K562 (cell line): ENCODE measurements at regions not wholly inside any gene's neighbourhood (a gene's known extent, or its start where the extent isn't known, plus 50 kb on each side); places are given as distances from the start of the nearest gene placed in this dataset.

Experiments
- ATAC-seq: fragments of 200-7000 bp; cut with Tn5 transposase; 3 replicates; pipeline ENCODE4 v1.9.1; 2020; ENCODE audit warnings: moderate library complexity
- BruUV-seq: library from RNA; stranded (reverse); fragments of 400-500 nt; replicated peaks from 2 replicates; lab custom pipeline; 2021; lab: Mats Ljungman, UMichigan
- CTCF ChIA-PET: fragments of 300-600 bp; formaldehyde crosslinking; extraction: SDS; loops from one replicate; lab custom pipeline; 2021; ENCODE audit warnings: low intra/inter-chr PET ratio; lab: Yijun Ruan, JAX
- POLR2A ChIA-PET: fragments of 300-600, 350-650 bp; sonication (Branson Sonifier 250); formaldehyde crosslinking; extraction: SDS; loops from one replicate; lab custom pipeline; 2021; ENCODE audit warnings: antibody characterized with exemption, inconsistent platforms; lab: Yijun Ruan, JAX
- DNase-seq, 4 experiments: peaks; one replicate each; pipeline versions ENCODE4 v3.0.0 to v3.0.0-alpha.2; 2011 to 2018; ENCODE audit warnings: low spot score in 3 of 4, mixed read lengths in 3 of 4; ENCODE audit errors: extremely low read depth in 1 of 4
- FAIRE-seq: peaks from 2 replicates; lab custom pipeline; 2011; peaks lifted over from hg19 to GRCh38; lab: Jason Lieb, UNC
- H2AFZ ChIP-seq: 2 replicates; pipeline ENCODE4 v1.6.0; 2011; ENCODE audit warnings: low read depth, low read length, control low read depth, inconsistent platforms
- H3K27ac ChIP-seq: fragments of 200-600 bp; 3 replicates; pipeline ENCODE4 v1.8.0; 2011; ENCODE audit warnings: low read depth, mild to moderate bottlenecking, control low read depth, inconsistent platforms, low read length, moderate library complexity, mixed read lengths; ENCODE audit errors: extremely low read depth
- H3K27me3 ChIP-seq, 2 experiments: fragments of 300-600 bp in 1 of 2; 2 replicates in 1 of 2; 3 replicates in 1 of 2; pipeline versions ENCODE4 v1.6.0 to v1.8.0; 2011; ENCODE audit warnings: inconsistent platforms in 2 of 2, low read length in 2 of 2, mild to moderate bottlenecking in 1 of 2, mixed read lengths in 1 of 2, moderate library complexity in 1 of 2; ENCODE audit not compliant: control insufficient read depth in 2 of 2, insufficient read depth in 2 of 2
- H3K36me3 ChIP-seq: fragments of 300-600 bp; 3 replicates; pipeline ENCODE4 v1.8.0; 2011; ENCODE audit warnings: mild to moderate bottlenecking, low read length, inconsistent platforms; ENCODE audit not compliant: control insufficient read depth, insufficient read depth
- H3K4me1 ChIP-seq, 2 experiments: fragments of 200-600 bp in 1 of 2; replicated peaks in 1 of 2; 2 replicates in 1 of 2; 3 replicates in 1 of 2; pipeline versions ENCODE4 v1.5.1 to v1.8.0; 2011; ENCODE audit warnings: inconsistent platforms in 2 of 2, low read length in 2 of 2, mild to moderate bottlenecking in 1 of 2, mixed read lengths in 1 of 2, moderate library complexity in 1 of 2; ENCODE audit not compliant: control insufficient read depth in 2 of 2, insufficient read depth in 2 of 2
- H3K4me2 ChIP-seq: 2 replicates; pipeline ENCODE4 v1.6.1; 2011; ENCODE audit warnings: low read length, control low read depth, inconsistent platforms, mixed read lengths; ENCODE audit not compliant: insufficient read depth
- H3K4me3 ChIP-seq: fragments of 200-600 bp; sonication (generic), shearing (Covaris generic); 2 replicates; pipeline ENCODE4 v1.5.1; 2016; ENCODE audit warnings: control low read depth, inconsistent platforms
- H3K79me2 ChIP-seq: fragments of 200-600 bp; 3 replicates; pipeline ENCODE4 v1.8.0; 2011; ENCODE audit warnings: low read length, inconsistent platforms; ENCODE audit not compliant: control insufficient read depth, insufficient read depth
- H3K9ac ChIP-seq, 2 experiments: 2 replicates each; pipeline versions ENCODE4 v1.6.0 to v1.6.1; 2011; ENCODE audit warnings: low read depth in 2 of 2, low read length in 2 of 2, control low read depth in 1 of 2, inconsistent platforms in 1 of 2, mild to moderate bottlenecking in 1 of 2, mixed read lengths in 1 of 2; ENCODE audit not compliant: insufficient read depth in 1 of 2
- H3K9me1 ChIP-seq: one replicate; pipeline ENCODE4 v1.6.0; 2011; ENCODE audit warnings: inconsistent platforms, mild to moderate bottlenecking, low read length, moderate library complexity; ENCODE audit not compliant: control insufficient read depth, insufficient read depth
- H3K9me3 ChIP-seq: replicated peaks from 2 replicates; pipeline ENCODE4 v1.5.1; 2011; ENCODE audit warnings: low read depth, low read length, inconsistent platforms; ENCODE audit not compliant: control insufficient read depth, insufficient read depth
- H4K20me1 ChIP-seq: replicated peaks from 2 replicates; pipeline ENCODE4 v1.6.1; 2011; ENCODE audit warnings: low read length, inconsistent platforms, mixed read lengths; ENCODE audit not compliant: control insufficient read depth, insufficient read depth
- CAMTA2 ChIP-seq: fragments of 250-450 bp; sonication (Bioruptor Pico); conservative IDR thresholded peaks from 2 replicates; pipeline ENCODE4 v1.5.1; 2022
- KAT8 ChIP-seq: fragments of 450-650 bp; IDR thresholded peaks from 2 replicates; pipeline ENCODE4 v1.6.1; 2016; ENCODE audit warnings: low read depth, mild to moderate bottlenecking
- MAFF ChIP-seq: IDR thresholded peaks from 2 replicates; pipeline ENCODE4 v1.6.1; 2012; ENCODE audit warnings: low read length, improper control_type of control experiment
- NFYB ChIP-seq: IDR thresholded peaks from 2 replicates; pipeline ENCODE4 v1.6.1; 2011; ENCODE audit warnings: mild to moderate bottlenecking, moderate library complexity; ENCODE audit not compliant: insufficient read length; ENCODE audit errors: extremely low read depth
- PHTF2 ChIP-seq: fragments of 250-450 bp; sonication (Bioruptor Pico); IDR thresholded peaks from 2 replicates; pipeline ENCODE4 v1.5.0; 2021; ENCODE audit warnings: mild to moderate bottlenecking
- RNF2 ChIP-seq: sonication (generic); IDR thresholded peaks from 2 replicates; pipeline ENCODE4 v1.6.1; 2016
- SETDB1 ChIP-seq: IDR thresholded peaks from one replicate; pipeline ENCODE4 v1.6.1; 2012; ENCODE audit warnings: low read length, control low read depth, inconsistent platforms
- SIN3B ChIP-seq: fragments of 450-650 bp; IDR thresholded peaks from 2 replicates; pipeline ENCODE4 v1.6.1; 2017; ENCODE audit warnings: low read depth, mild to moderate bottlenecking, moderate library complexity
- ZC3H8 ChIP-seq: fragments of 450-650 bp; IDR thresholded peaks from 2 replicates; pipeline ENCODE4 v1.6.1; 2017
- ZNF23 ChIP-seq: fragments of 250-450 bp; sonication (Bioruptor Pico); IDR thresholded peaks from 2 replicates; pipeline ENCODE4 v1.4.0; 2020; ENCODE audit warnings: mild to moderate bottlenecking
- ZNF263 ChIP-seq: sonication (generic); formaldehyde crosslinking; IDR thresholded peaks from 2 replicates; pipeline ENCODE4 v1.8.0; 2022; ENCODE audit warnings: mild to moderate bottlenecking, missing genetic modification reagents, borderline replicate concordance
- ZZZ3 ChIP-seq: fragments of 450-650 bp; IDR thresholded peaks from 2 replicates; pipeline ENCODE4 v1.6.1; 2016; ENCODE audit warnings: antibody characterized with exemption, mild to moderate bottlenecking, moderate library complexity
- WGBS: fragments of 100-300 bp; shearing (Covaris generic); methylation state at CpG from one replicate; pipeline ENCODE4 v1.1.6; 2016; ENCODE audit warnings: low coverage, mixed read lengths; ENCODE audit not compliant: insufficient coverage; ENCODE audit errors: missing lambda C conversion rate; 5-methylcytosine and 5-hydroxymethylcytosine counted together
- in situ Hi-C: fragments of 300-500 bp; cut with MboI; formaldehyde crosslinking; loops from 4 replicates; pipeline ENCODE4 v1.15.0; 2018; ENCODE audit warnings: inconsistent platforms, mixed read lengths
- intact Hi-C: fragments of 100-400 bp; cut with micrococcal nuclease; formaldehyde crosslinking; loops from 2 replicates; pipeline ENCODE4 v1.14.2; 2022
- TF ChIP-seq, protein P1 (sequence below): fragments of 450-650 bp; formaldehyde crosslinking; IDR thresholded peaks from 2 replicates; pipeline ENCODE4 v1.4.0; 2020; ENCODE audit warnings: mild to moderate bottlenecking
- TF ChIP-seq, protein P2 (sequence below): fragments of 450-650 bp; IDR thresholded peaks from 2 replicates; pipeline ENCODE4 v1.6.1; 2014; ENCODE audit warnings: low read depth, mild to moderate bottlenecking, moderate library complexity, borderline replicate concordance
- TF ChIP-seq, protein P3 (sequence below): IDR thresholded peaks from 2 replicates; pipeline ENCODE4 v1.6.1; 2011; ENCODE audit warnings: borderline replicate concordance, low read depth, mild to moderate bottlenecking, moderate library complexity, low read length; ENCODE audit not compliant: insufficient read depth, poor library complexity, severe bottlenecking
- TF ChIP-seq, protein P4 (sequence below): sonication (generic); formaldehyde crosslinking; IDR thresholded peaks from 2 replicates; pipeline ENCODE4 v1.8.0; 2022; ENCODE audit warnings: mild to moderate bottlenecking, missing genetic modification reagents, borderline replicate concordance

DNA sequence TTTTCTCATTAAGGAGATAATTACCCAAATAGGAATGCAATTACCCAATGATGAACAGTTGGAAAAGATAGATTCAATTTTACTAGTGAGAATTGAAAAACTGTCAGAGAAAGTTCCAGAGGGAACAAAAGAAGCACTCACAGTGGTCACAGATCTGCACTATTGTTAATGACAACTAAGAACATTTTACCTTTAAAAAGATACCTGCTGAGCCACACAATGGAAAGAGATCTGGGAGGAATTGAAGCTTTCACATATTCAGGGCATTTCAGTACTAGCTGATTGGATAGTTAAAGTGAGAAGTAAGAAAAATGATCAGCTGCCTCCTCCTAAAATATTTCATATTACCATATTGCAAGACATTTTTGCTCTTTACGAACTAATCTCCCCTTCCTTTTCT lies 1822.2 kb downstream of the STIM2 start (continued):
- TF ChIP-seq, protein P1, sequence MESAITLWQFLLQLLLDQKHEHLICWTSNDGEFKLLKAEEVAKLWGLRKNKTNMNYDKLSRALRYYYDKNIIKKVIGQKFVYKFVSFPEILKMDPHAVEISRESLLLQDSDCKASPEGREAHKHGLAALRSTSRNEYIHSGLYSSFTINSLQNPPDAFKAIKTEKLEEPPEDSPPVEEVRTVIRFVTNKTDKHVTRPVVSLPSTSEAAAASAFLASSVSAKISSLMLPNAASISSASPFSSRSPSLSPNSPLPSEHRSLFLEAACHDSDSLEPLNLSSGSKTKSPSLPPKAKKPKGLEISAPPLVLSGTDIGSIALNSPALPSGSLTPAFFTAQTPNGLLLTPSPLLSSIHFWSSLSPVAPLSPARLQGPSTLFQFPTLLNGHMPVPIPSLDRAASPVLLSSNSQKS = no peak
- TF ChIP-seq ZC3H8 (no peak), ZNF263 (no peak), NFYB (no peak), KAT8 (no peak), MAFF (no peak), SIN3B (no peak), ZNF23 (CRISPR knock-in tag) (no peak), CAMTA2 (CRISPR knock-in tag) (no peak)
- TF ChIP-seq, protein P2, sequence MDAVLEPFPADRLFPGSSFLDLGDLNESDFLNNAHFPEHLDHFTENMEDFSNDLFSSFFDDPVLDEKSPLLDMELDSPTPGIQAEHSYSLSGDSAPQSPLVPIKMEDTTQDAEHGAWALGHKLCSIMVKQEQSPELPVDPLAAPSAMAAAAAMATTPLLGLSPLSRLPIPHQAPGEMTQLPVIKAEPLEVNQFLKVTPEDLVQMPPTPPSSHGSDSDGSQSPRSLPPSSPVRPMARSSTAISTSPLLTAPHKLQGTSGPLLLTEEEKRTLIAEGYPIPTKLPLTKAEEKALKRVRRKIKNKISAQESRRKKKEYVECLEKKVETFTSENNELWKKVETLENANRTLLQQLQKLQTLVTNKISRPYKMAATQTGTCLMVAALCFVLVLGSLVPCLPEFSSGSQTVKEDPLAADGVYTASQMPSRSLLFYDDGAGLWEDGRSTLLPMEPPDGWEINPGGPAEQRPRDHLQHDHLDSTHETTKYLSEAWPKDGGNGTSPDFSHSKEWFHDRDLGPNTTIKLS = no peak

DNA sequence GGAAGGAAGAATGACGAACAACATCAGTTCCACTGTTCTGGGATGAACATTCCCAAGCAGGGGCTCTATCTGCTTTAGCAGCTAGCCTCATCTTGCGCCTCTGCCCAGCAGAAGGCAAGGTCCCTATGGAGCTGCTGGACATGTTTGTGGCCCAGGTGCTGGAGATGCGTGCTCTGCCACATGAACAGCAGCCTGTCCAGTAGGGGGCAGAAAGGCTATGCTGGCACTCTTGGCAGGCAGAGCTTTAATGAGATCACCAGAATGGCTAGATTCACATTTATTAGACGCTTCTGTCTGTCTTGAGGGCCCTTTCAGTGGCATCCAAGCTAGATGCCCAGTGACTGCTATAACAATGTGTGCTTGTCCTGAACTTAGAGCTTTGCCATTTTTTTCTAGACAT lies 1826.0 kb downstream of the STIM2 start:
- intact Hi-C loops (no loop called here), in situ Hi-C loops (no loop called here)
- Histone ChIP-seq H3K27ac (no peak overlapping the region), H3K9ac (no peak overlapping the region), H3K9me1 (no peaks in the 10 kb centered on the region), H3K79me2 (no peaks in the 10 kb centered on the region), H3K4me2 (no peak overlapping the region), H2AFZ (no peak overlapping the region), H3K9me3 (no peaks in the 10 kb centered on the region), H3K4me3 (no peak overlapping the region), H3K27me3 (no peaks in the 10 kb centered on the region), H3K4me1 (no peaks in the 10 kb centered on the region), H3K36me3 (no peaks in the 10 kb centered on the region), H4K20me1 (no peaks in the 10 kb centered on the region)
- DNase-seq (peak; percentile 2 to 10 (median 7)), FAIRE-seq (no peak), ATAC-seq (no peak)
- CTCF ChIA-PET = no interaction called here
- TF ChIP-seq, protein P3, sequence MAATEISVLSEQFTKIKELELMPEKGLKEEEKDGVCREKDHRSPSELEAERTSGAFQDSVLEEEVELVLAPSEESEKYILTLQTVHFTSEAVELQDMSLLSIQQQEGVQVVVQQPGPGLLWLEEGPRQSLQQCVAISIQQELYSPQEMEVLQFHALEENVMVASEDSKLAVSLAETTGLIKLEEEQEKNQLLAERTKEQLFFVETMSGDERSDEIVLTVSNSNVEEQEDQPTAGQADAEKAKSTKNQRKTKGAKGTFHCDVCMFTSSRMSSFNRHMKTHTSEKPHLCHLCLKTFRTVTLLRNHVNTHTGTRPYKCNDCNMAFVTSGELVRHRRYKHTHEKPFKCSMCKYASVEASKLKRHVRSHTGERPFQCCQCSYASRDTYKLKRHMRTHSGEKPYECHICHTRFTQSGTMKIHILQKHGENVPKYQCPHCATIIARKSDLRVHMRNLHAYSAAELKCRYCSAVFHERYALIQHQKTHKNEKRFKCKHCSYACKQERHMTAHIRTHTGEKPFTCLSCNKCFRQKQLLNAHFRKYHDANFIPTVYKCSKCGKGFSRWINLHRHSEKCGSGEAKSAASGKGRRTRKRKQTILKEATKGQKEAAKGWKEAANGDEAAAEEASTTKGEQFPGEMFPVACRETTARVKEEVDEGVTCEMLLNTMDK = peak; percentile 9
- TF ChIP-seq RNF2 (no peak), PHTF2 (CRISPR knock-in tag) (no peak), ZZZ3 (no peak), SETDB1 (no peak)
- TF ChIP-seq, protein P4, sequence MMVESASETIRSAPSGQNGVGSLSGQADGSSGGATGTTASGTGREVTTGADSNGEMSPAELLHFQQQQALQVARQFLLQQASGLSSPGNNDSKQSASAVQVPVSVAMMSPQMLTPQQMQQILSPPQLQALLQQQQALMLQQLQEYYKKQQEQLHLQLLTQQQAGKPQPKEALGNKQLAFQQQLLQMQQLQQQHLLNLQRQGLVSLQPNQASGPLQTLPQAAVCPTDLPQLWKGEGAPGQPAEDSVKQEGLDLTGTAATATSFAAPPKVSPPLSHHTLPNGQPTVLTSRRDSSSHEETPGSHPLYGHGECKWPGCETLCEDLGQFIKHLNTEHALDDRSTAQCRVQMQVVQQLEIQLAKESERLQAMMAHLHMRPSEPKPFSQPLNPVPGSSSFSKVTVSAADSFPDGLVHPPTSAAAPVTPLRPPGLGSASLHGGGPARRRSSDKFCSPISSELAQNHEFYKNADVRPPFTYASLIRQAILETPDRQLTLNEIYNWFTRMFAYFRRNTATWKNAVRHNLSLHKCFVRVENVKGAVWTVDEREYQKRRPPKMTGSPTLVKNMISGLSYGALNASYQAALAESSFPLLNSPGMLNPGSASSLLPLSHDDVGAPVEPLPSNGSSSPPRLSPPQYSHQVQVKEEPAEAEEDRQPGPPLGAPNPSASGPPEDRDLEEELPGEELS (CRISPR knock-in tag) = no peak
- POLR2A ChIA-PET = no interaction called here
- WGBS = 0% methylated on average over 4 of the region's 4 CpGs
- BruUV-seq = no TSS peak
